ENCODE measurements at regions not wholly inside any gene's neighbourhood (a gene's known extent, or its start where the extent isn't known, plus 50 kb on each side); places are given as distances from the start of the nearest gene placed in this dataset.
"Not testable (repeated sequence)": the region's sequence is repeated elsewhere in the genome, so short reads cannot be mapped to it uniquely, and the experiment has no call there.

DNA sequence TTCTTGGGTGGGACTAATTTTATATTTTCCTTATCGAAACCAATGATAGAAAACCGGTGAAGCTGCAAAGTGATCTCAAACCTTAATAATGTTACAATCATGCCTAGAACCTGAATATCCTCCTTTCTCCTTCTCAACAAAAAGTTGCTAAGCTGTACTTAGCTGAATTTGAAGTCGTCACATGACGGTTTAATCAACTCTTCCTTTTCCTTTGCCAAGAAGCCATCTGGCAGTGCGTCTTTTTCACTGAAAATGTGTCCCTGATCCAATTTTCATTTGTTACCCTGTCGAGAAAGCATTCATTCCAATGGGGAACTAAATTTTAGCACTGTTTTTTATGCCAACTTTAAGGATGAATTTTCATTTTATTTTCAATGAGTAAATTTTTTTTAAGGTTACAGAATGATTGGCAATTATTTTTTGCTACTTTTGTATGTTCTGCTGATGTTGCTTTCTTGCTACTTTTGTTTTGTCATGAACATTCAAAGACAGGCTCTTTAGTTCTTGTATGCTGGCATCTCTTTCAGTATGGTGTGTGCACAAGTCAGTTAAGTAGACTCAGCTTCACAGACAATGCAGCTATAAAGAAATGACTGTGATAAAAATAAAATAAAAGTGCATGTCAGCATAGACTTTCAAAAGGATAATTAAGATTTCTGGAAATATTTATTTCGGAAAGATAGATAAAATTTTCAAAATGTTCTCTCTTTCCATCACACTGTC, 980.0 kb downstream of the DNAJB9 start:
- intact Hi-C loops (cut with DNase I): no loop called here
- H3K27me3 ChIP-seq: no peaks in the 10 kb centered on the region
- DNase-seq (no peak), ATAC-seq (no peak)
- H3K36me3 ChIP-seq (replicated peaks in 1 of 2; ENCODE audit: insufficient read depth in 1 of 2, low read depth in 2 of 2): no peaks in the 10 kb centered on the region
- H3K4me1 ChIP-seq: no peaks in the 10 kb centered on the region
- no peak overlapping the region for H3K27ac ChIP-seq
- no peaks in the 10 kb centered on the region for H3K9me3 ChIP-seq
- H3K4me3 ChIP-seq: no peak overlapping the region
- TF ChIP-seq, protein P1, sequence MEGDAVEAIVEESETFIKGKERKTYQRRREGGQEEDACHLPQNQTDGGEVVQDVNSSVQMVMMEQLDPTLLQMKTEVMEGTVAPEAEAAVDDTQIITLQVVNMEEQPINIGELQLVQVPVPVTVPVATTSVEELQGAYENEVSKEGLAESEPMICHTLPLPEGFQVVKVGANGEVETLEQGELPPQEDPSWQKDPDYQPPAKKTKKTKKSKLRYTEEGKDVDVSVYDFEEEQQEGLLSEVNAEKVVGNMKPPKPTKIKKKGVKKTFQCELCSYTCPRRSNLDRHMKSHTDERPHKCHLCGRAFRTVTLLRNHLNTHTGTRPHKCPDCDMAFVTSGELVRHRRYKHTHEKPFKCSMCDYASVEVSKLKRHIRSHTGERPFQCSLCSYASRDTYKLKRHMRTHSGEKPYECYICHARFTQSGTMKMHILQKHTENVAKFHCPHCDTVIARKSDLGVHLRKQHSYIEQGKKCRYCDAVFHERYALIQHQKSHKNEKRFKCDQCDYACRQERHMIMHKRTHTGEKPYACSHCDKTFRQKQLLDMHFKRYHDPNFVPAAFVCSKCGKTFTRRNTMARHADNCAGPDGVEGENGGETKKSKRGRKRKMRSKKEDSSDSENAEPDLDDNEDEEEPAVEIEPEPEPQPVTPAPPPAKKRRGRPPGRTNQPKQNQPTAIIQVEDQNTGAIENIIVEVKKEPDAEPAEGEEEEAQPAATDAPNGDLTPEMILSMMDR (IDR thresholded peaks at IDR 0.05): no peak
- TF ChIP-seq POLR2A (IDR thresholded peaks at IDR 0.05): no peak
- 49 to 59% methylated on average over 7 of the region's 7 CpGs for WGBS, 2 donors

DNA sequence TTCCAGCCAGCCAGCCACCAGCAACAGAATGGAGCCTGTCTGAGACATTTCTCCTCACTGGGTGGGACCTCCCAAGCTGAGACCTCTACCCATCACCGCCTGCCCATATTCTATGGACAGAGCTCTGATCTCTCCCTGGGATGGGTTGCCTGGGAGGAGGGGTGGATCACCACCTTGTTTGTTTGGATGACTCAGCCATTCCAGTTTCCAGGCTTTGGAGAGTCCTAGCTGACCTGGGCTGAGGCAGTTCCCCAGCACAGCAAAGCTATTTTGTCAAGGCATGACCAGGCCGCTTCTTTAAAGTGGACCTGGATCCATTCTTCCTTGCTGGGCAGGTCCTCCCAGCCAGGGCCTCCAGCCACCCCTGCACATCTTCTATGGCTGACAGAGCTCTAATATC, 982.3 kb downstream of the DNAJB9 start:
- 100% methylated on average over 1 to 2 of the region's 2 CpGs for WGBS, 2 donors
- Histone ChIP-seq H3K4me3 (no peak overlapping the region), H3K4me1 (no peaks in the 10 kb centered on the region), H3K36me3 (replicated peaks in 1 of 2; ENCODE audit: insufficient read depth in 1 of 2, low read depth in 2 of 2) (no peaks in the 10 kb centered on the region), H3K27ac (no peak overlapping the region), H3K9me3 (no peaks in the 10 kb centered on the region), H3K27me3 (no peaks in the 10 kb centered on the region)
- TF ChIP-seq, protein P1 (IDR thresholded peaks at IDR 0.05): no peak
- no peak for TF ChIP-seq POLR2A (IDR thresholded peaks at IDR 0.05)
- intact Hi-C loops (cut with DNase I): no loop called here
- no peak for DNase-seq
- no peak for ATAC-seq

DNA sequence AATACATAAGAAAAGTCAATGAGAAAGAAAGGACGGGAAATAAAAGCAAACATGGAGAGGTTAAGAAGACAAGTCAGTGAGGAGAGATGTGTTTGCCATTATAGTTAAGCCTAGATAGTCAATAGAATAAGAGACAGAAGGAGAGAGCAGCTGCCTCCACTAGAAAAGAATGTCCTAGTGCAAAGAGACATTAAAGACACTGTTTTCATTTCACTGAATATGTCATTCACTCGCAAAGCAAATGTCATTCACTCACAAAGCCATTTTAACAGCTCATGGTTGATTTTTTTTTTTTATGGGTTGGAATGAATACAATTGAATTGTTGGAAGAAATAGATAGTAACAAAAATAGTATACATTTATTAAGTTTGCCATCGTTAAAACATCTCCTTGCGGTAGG, 1007.6 kb downstream of the DNAJB9 start:
- no peaks in the 10 kb centered on the region for H3K27me3 ChIP-seq
- H3K4me1 ChIP-seq: no peaks in the 10 kb centered on the region
- H3K4me3 ChIP-seq: no peak overlapping the region
- ATAC-seq (no peak), DNase-seq (no peak)
- TF ChIP-seq, protein P1 (IDR thresholded peaks at IDR 0.05): no peak
- no peak for TF ChIP-seq POLR2A (IDR thresholded peaks at IDR 0.05)
- H3K9me3 ChIP-seq: no peaks in the 10 kb centered on the region
- H3K27ac ChIP-seq: no peak overlapping the region
- H3K36me3 ChIP-seq (replicated peaks in 1 of 2; ENCODE audit: insufficient read depth in 1 of 2, low read depth in 2 of 2): no peaks in the 10 kb centered on the region
- WGBS, 2 donors: 79 to 80% methylated on average over 4 of the region's 4 CpGs
- intact Hi-C loops (cut with DNase I): no loop called here

DNA sequence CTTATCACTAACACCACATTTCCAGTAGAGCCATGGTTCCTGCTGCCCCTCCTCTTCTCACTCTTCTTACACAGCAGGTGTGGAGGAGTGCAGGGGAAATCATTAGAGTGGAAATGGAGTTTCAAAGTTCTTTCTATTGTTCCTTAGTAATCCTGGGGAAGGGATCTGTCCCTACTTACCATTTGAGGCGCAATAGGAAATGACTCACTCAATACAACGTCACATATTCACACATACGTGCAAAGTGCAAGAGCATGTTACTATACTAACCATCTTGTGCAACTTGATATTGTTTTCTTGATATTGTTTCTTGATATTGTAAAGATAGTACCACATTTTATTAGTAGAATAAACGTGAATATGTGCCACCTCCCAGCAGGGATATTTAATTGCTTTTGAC, 1010.2 kb downstream of the DNAJB9 start:
- no peak for TF ChIP-seq POLR2A (IDR thresholded peaks at IDR 0.05)
- TF ChIP-seq, protein P1 (IDR thresholded peaks at IDR 0.05): no peak
- H3K27ac ChIP-seq: no peak overlapping the region
- H3K36me3 ChIP-seq (replicated peaks in 1 of 2; ENCODE audit: insufficient read depth in 1 of 2, low read depth in 2 of 2): no peaks in the 10 kb centered on the region
- intact Hi-C loops (cut with DNase I): no loop called here
- 60 to 67% methylated on average over 4 of the region's 4 CpGs for WGBS, 2 donors
- no peak for ATAC-seq
- no peak for DNase-seq
- H3K9me3 ChIP-seq: no peaks in the 10 kb centered on the region
- H3K4me1 ChIP-seq: no peaks in the 10 kb centered on the region
- H3K4me3 ChIP-seq: no peak overlapping the region
- no peaks in the 10 kb centered on the region for H3K27me3 ChIP-seq

DNA sequence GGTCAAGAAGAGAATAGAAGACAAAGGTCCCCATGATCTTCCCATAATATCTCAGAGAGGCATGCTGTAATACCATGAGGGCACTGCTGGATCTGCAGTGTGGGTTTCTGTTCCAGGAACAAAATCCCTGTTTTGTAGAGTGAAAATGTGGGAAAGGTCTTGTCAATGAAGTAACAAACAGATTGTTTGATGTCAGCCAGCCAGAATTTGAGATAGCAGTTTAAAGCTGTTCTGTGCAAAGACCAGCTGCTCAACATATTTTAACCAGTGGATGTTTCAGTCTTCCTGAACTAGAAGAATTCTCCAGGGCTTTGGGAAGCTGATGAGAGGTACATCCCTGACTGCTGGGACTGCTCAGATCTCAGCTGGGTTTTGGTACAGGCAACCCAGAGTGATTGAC, 1012.5 kb downstream of the DNAJB9 start:
- H3K27me3 ChIP-seq: no peaks in the 10 kb centered on the region
- DNase-seq: no peak
- no peak overlapping the region for H3K27ac ChIP-seq
- intact Hi-C loops (cut with DNase I): no loop called here
- ATAC-seq: no peak
- H3K4me3 ChIP-seq: no peak overlapping the region
- no peaks in the 10 kb centered on the region for H3K36me3 ChIP-seq (replicated peaks in 1 of 2; ENCODE audit: insufficient read depth in 1 of 2, low read depth in 2 of 2)
- no peak for TF ChIP-seq POLR2A (IDR thresholded peaks at IDR 0.05)
- TF ChIP-seq, protein P1 (IDR thresholded peaks at IDR 0.05): no peak
- H3K4me1 ChIP-seq: no peaks in the 10 kb centered on the region
- H3K9me3 ChIP-seq: no peaks in the 10 kb centered on the region

DNA sequence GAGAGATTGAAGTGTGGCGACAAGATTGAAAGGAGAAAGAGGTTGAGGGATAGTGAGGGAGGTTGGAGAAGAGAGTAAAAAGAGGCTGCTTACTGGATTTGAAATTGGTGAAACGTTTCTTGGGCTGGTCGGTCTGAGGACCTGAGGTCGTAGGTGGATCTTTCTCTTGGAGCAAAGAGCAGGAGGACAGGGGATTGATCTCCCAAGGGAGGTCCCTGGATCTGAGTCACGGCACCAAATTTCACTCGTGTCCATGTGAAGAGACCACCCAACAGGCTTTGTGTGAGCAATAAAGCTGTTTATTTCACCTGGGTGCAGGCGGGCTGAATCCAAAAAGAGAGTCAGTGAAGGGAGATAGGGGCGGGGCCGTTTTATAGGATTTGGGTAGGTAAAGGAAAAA, 1027.3 kb downstream of the DNAJB9 start:
- DNase-seq; ATAC-seq; intact Hi-C loops (cut with DNase I); H3K27me3 ChIP-seq; H3K4me1 ChIP-seq; H3K36me3 ChIP-seq (replicated peaks in 1 of 2; ENCODE audit: insufficient read depth in 1 of 2, low read depth in 2 of 2); H3K4me3 ChIP-seq; H3K9me3 ChIP-seq; H3K27ac ChIP-seq: not testable (repeated sequence)
- 70 to 77% methylated on average over 9 of the region's 9 CpGs for WGBS, 2 donors

All from body of pancreas (tissue), 4 donors.